HEK293 (cell line): ENCODE measurements at regions not wholly inside any gene's neighbourhood (a gene's known extent, or its start where the extent isn't known, plus 50 kb on each side); places are given as distances from the start of the nearest gene placed in this dataset.

ENCODE experiments used
- YY1 ChIP-seq: fragments of 450-650 bp; formaldehyde crosslinking; IDR thresholded peaks from 2 replicates; pipeline ENCODE4 v1.5.1; 2018; ENCODE audit warnings: missing biosample characterization, missing genetic modification characterization
- ZFP41 ChIP-seq: fragments of 450-650 bp; formaldehyde crosslinking; IDR thresholded peaks from 2 replicates; pipeline ENCODE4 v1.5.1; 2016; ENCODE audit warnings: missing biosample characterization, missing genetic modification characterization, borderline replicate concordance
- ZNF10 ChIP-seq: fragments of 450-650 bp; formaldehyde crosslinking; IDR thresholded peaks from 2 replicates; pipeline ENCODE4 v1.5.1; 2017; ENCODE audit warnings: missing biosample characterization, missing genetic modification characterization
- ZNF214 ChIP-seq: fragments of 450-650 bp; formaldehyde crosslinking; IDR thresholded peaks from 2 replicates; pipeline ENCODE4 v1.5.1; 2017; ENCODE audit warnings: missing biosample characterization, mild to moderate bottlenecking, missing genetic modification characterization, borderline replicate concordance
- TF ChIP-seq, protein P1 (sequence below): fragments of 450-650 bp; formaldehyde crosslinking; IDR thresholded peaks from 2 replicates; pipeline ENCODE4 v1.5.1; 2016; ENCODE audit warnings: missing biosample characterization, missing genetic modification characterization
- TF ChIP-seq, protein P2 (sequence below): fragments of 450-650 bp; formaldehyde crosslinking; IDR thresholded peaks from 2 replicates; pipeline ENCODE4 v1.5.1; 2016; ENCODE audit warnings: missing biosample characterization, missing genetic modification characterization, low read depth
- TF ChIP-seq, protein P3 (sequence below): fragments of 450-650 bp; formaldehyde crosslinking; IDR thresholded peaks from 2 replicates; pipeline ENCODE4 v1.5.1; 2016; ENCODE audit warnings: missing biosample characterization, missing genetic modification characterization

DNA sequence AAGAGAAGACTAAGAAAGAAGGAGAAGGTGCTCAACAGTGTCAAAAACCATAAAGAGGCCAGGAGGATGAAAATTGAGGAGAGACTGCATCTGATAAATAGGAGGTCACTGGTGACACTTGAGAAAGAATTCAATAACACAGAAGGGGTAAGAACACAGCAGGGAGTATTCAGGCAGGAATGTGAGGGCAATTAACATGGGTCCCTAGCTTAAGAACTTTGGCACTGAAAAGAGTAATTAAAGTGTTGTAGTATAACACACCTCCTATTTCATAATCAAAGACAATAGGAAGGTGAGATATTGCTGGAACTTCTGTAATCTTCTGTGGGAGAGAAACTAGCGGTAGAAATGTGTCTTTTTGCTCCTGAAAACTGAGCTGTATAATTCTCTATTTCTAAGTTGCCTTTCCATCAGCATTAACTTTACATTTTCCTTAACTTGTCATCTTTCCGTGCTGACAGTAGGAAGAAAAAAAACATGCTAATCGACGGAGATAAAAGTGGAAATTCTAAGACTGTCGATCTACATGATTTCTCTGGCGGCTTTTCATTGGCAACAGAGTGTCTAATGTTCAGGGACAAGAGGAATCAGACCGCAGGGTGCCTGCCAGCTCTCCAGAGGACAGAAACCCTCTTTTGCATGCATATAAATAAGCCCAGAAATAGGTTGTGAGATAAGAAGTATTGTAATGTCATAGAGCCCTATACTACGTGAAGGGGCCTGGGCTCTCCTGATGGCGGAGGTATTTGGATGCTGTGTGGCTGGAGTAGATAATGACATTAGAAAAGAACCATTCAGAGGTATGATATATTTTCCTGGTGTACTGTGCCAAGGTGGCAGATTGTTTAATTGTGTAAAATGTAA is 147.9 kb upstream of the GAP43 start:
- TF ChIP-seq, protein P1, sequence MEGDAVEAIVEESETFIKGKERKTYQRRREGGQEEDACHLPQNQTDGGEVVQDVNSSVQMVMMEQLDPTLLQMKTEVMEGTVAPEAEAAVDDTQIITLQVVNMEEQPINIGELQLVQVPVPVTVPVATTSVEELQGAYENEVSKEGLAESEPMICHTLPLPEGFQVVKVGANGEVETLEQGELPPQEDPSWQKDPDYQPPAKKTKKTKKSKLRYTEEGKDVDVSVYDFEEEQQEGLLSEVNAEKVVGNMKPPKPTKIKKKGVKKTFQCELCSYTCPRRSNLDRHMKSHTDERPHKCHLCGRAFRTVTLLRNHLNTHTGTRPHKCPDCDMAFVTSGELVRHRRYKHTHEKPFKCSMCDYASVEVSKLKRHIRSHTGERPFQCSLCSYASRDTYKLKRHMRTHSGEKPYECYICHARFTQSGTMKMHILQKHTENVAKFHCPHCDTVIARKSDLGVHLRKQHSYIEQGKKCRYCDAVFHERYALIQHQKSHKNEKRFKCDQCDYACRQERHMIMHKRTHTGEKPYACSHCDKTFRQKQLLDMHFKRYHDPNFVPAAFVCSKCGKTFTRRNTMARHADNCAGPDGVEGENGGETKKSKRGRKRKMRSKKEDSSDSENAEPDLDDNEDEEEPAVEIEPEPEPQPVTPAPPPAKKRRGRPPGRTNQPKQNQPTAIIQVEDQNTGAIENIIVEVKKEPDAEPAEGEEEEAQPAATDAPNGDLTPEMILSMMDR (tag by site-specific recombination): no peak
- TF ChIP-seq ZNF214 (tag by site-specific recombination): no peak
- TF ChIP-seq, protein P2, sequence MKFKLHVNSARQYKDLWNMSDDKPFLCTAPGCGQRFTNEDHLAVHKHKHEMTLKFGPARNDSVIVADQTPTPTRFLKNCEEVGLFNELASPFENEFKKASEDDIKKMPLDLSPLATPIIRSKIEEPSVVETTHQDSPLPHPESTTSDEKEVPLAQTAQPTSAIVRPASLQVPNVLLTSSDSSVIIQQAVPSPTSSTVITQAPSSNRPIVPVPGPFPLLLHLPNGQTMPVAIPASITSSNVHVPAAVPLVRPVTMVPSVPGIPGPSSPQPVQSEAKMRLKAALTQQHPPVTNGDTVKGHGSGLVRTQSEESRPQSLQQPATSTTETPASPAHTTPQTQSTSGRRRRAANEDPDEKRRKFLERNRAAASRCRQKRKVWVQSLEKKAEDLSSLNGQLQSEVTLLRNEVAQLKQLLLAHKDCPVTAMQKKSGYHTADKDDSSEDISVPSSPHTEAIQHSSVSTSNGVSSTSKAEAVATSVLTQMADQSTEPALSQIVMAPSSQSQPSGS: no peak
- no peak for TF ChIP-seq ZFP41 (tag by site-specific recombination)
- TF ChIP-seq YY1 (tag by site-specific recombination): no peak
- TF ChIP-seq, protein P3, sequence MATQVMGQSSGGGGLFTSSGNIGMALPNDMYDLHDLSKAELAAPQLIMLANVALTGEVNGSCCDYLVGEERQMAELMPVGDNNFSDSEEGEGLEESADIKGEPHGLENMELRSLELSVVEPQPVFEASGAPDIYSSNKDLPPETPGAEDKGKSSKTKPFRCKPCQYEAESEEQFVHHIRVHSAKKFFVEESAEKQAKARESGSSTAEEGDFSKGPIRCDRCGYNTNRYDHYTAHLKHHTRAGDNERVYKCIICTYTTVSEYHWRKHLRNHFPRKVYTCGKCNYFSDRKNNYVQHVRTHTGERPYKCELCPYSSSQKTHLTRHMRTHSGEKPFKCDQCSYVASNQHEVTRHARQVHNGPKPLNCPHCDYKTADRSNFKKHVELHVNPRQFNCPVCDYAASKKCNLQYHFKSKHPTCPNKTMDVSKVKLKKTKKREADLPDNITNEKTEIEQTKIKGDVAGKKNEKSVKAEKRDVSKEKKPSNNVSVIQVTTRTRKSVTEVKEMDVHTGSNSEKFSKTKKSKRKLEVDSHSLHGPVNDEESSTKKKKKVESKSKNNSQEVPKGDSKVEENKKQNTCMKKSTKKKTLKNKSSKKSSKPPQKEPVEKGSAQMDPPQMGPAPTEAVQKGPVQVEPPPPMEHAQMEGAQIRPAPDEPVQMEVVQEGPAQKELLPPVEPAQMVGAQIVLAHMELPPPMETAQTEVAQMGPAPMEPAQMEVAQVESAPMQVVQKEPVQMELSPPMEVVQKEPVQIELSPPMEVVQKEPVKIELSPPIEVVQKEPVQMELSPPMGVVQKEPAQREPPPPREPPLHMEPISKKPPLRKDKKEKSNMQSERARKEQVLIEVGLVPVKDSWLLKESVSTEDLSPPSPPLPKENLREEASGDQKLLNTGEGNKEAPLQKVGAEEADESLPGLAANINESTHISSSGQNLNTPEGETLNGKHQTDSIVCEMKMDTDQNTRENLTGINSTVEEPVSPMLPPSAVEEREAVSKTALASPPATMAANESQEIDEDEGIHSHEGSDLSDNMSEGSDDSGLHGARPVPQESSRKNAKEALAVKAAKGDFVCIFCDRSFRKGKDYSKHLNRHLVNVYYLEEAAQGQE (tag by site-specific recombination): no peak
- TF ChIP-seq ZNF10 (tag by site-specific recombination): no peak
